HG03159 (cell line): ENCODE measurements at regions not wholly inside any gene's neighbourhood (a gene's known extent, or its start where the extent isn't known, plus 50 kb on each side); places are given as distances from the start of the nearest gene placed in this dataset.
"Not testable (repeated sequence)": the region's sequence is repeated elsewhere in the genome, so short reads cannot be mapped to it uniquely, and the experiment has no call there.

Experiments used
- ATAC-seq: cut with Tn5 transposase; IDR thresholded peaks from one replicate; pipeline ENCODE4 v1.9.1; 2021; ENCODE audit warnings: mild to moderate bottlenecking, moderate library complexity; ENCODE audit not compliant: unreplicated experiment

DNA sequence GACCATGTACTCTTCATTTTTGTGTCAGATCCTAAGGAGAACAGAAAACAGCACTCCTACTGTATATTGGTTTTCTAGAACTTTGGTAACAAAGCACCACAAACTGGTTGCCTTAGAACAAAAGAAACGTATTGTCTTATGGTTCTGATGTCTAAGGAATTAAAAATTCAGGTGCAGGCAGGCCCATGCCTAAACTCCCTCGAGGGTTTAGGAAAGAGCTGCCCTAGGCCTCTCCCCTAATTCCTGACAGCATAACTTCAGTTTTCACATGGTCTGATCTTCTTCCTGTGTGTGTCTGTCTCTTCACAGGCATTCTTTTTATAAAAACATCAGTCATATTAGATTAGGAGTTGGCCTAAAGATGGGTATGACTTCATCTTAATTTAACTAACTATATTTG, 1093.6 kb downstream of the TECRL start:
- no peak for ATAC-seq

DNA sequence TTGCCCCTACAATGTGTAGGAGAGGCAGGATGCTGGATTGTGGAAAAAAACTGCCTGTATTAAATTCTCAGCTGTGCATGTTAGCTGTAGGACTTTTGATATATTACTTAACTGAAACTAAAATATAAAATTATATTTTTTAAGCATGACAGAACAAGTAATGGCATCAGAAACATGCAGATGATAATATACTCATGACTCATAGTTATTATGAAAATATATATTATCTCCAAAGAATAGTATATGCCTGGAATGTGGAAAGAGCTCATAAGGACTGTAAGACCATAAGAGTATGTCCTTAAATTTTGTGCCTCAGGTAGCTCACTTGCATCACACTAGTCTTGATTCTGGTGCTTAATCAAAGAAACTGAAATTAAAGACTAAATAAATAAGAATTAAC, 1100.6 kb downstream of the TECRL start:
- no peak for ATAC-seq

DNA sequence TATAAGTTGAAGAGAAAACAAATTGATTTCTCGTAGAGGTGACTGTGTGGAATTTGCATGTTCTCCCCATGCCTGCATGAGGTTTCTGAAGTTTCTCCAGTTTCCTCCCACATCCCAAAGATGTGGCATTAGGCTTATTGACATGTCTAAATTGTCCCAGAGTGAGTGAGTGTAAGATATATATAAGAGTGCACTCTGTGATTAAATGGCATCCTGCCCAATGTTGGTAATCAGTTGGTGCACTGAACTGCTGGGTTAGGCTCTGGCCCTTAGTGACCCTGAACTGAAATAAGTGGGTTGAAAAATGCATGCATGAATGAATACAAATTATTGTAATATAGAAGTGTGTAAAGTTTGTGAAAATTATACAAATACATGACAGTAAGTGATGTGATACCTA, 1106.5 kb downstream of the TECRL start:
- no peak for ATAC-seq

DNA sequence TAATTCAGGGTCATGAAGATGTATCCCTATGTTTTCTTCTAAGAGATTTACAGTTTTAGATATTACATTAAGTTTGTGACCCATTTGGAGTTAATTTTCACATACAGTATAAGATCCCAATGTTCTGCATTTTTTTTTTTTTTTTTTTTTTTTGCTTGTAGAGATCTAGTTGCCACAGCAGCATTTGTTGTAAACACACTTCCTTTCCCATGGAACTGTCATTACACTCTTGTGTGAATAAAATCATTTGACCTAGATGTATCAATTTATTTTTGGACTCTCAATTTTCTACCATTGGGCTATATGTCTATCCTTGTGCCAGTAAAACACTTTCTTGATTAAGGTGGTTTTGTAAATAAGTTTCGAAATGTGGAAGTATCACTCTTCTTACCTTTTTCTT, 1107.2 kb downstream of the TECRL start:
- no peak for ATAC-seq

DNA sequence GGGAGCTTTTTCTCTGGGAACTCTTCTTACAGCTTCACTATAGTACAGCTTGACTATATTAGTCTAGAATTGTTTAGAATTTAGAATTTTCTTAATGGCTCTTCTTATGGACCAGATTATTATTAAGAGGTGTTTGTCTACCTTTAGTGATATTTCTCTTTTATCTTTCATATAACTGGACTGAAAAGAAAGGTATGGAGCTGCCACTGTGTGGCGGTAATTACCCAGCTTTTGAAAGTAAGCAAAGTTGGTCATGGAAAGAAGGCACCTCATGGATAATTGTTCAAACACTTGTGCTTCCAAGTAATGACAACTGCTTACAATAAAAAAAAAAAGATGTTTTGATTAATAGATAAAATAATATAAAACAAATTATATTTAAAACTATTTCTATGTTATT, 1112.5 kb downstream of the TECRL start:
- no peak for ATAC-seq

DNA sequence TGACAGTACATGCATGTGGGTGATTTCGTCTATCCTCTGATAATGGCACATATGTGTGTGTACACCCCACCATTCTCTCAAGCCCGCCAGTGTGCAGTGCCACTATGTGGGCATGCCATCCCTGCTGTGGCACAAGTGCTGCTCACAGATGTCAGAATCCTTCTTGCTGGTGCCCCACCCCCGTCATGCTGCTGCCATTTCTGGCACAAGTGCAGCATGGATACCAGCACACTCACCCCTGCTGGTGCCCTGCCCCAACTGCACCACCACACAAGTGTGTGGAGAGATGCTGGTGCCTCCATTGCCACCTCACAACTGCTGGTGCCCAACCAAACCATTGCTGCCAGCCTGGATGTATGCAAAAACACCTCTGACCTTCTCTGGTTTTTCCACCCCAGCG, 1133.8 kb downstream of the TECRL start:
- no peak for ATAC-seq

DNA sequence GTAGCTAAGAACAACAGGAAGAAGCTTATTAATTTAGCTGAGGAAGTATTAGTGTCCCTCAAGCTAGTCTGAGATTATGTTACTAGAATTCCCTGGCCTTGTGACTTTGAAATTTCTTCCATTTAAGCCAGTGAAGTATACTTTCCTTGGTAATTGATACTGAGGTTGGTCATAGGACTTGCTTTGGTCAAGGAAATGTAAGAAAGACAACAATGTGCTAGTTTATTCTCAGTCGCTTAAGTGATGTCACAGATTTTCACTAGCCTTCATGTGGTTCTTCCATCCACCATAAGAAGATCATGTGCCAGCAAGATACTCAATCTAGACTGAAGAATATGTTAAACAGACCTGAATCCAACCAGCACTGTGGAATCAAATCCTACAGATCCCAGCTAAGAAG, 1140.1 kb downstream of the TECRL start:
- ATAC-seq = no peak

DNA sequence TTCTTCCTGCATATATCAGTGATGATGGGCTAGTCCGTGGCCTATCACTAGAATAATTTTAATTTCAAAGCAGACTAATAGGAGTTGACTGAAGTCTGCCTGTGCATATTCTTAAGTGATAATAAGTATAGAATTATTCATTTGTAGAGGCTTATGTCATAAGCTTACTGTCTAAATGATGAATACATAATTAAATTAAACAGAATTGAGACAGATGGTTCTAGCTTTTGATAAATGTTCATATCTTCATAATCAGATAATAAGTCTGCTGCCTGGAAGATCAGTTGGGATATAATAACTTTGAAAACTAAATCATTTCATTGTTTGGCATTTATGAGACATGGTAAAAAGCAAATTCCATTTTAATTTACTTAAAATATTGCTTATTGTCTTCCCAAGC, 1175.6 kb downstream of the TECRL start:
- ATAC-seq = no peak

DNA sequence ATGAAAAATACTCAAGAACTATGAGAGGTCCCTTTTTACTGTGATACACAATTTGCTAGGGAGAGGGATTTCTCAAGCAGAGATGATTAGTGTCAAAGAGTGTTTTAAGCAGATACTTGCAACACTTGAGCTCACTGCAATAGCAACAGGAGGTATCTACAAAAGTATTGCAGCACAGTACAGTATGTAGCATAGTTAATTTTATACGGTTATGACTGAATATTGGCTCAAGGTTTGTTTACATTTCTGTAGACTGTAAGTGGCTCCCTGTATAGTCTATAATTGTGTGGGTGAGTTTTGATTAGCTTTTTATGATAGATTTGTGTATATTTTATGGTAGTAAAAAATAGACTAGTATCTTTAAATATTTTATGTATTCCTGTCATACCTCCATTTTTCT, 1177.2 kb downstream of the TECRL start:
- no peak for ATAC-seq

DNA sequence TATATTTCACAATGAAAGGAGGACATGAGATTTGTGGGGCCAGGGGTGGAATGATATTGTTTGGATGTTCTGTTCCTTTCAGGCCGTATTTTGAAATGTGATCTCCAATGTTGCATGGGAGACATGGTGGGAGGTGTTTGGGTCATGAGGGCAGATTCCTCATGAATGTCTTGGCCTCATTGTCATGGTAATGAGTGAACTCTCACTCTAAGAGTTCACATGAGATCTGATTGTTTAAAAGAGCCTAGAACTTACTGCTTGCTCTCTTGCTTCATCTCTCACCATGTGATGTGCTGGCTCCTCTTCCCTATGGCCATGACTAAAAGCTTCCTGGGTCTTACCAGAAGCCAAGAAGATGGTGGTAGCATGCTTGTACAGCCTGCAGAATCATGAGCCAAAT, 1183.0 kb downstream of the TECRL start:
- ATAC-seq = no peak

DNA sequence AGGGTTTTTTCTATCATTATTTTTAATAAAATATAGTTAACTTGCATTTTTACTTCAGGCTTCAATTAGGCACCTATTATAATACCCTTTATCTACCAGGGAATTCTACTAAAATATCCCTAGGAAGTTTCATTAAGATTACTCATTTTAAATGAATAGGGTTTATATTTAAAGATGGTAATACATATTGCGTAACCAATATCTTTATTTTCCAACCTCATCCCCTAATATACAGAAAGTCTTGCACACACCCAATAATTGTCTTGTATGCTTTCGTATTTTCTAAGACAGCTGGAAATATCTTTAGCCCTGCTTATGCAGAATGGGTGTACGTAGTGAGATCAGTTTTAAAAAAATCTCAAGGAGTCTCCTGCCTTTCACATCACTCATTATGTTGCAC, 1186.8 kb downstream of the TECRL start:
- no peak for ATAC-seq

DNA sequence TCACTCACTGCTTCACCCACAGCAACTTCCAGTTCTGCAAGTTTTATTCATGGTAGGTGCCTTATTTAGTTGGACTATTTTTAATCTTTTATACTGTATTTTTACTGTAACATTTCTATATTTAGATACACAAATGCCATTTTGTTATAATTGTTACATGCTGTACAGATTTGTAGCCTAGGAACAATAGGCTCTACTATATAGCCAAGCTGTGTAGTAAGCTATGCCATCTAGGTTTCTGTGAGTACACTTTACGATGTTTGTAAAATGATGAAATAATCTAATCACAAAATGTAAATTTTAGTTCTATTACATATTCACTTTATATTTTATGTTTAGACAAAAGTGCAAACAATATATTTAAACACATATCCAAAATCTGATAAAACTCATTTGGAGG, 1187.8 kb downstream of the TECRL start:
- no peak for ATAC-seq

DNA sequence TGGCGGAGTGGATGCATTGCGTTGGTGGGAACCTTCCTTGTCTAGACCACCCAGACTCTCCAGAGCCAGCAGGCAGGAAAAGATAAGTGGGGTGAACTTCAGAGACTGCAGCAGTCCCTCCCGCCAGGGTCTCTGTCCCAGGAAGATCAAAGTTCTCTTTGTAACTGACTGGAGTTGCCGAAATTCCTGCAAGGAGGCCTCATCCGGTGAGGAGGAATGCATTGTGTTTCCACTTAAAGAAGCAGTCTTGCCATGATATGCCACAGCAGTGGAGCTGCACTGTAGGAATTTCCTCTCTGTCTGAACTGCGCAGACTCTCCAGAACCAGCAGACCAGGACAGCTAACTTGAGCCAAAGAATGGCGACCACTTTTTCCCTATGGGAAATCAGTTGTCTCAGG, 1190.4 kb downstream of the TECRL start:
- no peak for ATAC-seq

DNA sequence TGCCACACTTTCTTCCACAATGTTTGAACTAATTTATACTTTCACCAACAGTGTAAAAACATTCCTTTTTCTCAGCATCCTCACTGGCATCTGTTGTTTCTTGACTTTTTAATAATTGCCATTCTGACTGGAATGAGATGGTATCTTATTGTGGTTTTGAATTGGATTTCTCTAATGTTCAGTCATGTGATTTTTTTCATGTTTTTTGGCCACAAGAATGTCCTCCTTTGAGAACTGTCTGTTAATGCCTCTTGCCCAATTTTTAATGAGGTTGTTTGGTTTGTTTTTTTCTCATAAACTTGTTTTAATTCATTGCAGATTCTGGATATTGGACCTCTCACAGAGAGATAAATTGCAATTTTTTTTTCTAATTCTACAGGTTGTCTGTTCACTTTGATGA, 1195.2 kb downstream of the TECRL start:
- ATAC-seq = no peak

DNA sequence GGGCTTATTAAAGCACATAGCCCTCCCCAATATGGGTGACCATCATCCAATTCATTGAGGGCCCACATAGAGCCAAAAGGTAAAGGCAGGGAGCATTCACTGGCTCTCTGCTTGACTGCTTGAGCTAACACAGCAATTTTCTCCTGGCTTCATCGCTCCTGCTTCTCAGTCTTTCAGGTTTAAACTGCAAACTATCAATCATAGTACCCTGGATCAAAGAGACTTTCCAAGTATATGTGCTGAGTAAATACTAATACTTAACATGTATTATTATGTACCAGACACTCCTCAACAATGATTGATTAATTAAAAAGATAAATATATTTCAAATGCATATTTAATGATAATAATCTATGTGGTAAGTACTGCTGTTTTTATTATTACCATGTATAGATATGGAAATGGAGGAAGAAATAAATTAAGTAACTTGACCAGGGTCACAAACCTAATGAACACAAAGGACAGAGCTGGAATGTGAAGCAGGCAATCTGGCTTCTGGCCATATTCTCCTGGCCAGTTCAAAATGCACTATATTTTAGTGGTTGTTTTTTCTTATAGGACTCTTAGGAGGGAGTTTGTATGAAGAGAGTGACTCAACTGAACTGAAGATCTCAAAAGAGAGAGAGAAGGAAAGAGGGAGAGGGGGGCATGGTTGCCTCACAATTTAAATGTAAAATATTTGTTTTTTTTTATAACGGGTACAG, 1197.3 kb downstream of the TECRL start:
- ATAC-seq = no peak

DNA sequence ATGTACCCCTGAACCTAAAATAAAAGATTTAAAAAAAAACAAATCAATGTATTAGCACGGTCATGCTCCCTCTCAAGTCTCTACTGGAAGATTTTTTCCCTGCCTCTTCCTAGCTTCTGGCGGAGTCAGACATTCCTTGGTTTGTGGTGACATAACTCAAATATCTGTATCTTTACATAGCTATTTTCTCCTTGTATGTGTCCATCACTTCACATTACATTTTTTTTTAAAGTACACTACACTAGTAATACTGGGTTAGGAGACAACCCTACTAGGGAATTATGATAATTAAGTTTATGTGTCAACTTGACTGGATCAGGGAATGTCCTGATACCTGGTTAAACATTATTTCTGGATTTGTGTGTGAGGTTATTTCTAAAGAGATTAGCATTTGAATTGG, 1197.9 kb downstream of the TECRL start:
- ATAC-seq = no peak

DNA sequence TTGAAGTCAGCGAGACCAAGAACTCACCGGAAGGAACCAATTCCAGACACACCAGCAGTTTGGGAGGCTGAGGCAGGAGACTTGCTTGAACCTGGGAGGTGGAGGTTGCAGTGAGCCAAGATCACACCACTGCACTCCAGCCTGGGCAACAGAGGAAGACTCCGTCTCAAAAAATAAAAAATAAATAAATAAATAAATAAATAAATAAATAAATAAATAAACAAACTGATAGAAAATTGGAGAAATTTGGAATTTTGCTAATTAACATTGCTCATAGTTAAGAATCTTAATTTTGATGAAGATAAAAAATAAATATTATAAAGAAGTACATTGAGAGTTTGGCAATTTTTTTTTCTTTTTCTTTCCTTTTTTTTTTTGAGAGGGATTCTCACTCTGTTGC, 1216.2 kb downstream of the TECRL start:
- ATAC-seq = not testable (repeated sequence)

DNA sequence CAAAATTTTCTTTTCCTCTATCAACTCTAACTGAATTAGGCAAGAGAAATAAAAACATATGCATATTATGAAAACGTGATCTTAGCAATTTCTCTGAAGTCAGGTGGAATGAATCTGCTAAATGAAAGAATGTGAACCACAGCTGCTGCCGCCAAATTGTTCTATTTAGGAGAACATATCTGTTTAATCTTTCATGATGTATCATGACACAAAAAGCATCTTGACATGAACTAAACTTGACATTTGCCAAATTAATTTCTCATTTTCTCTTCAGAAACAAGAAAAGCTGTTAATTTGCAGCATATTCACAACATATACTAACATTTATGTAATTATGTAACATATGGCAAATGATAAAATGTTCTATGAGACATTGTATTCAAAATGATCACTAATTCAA, 1237.9 kb downstream of the TECRL start:
- ATAC-seq = no peak

DNA sequence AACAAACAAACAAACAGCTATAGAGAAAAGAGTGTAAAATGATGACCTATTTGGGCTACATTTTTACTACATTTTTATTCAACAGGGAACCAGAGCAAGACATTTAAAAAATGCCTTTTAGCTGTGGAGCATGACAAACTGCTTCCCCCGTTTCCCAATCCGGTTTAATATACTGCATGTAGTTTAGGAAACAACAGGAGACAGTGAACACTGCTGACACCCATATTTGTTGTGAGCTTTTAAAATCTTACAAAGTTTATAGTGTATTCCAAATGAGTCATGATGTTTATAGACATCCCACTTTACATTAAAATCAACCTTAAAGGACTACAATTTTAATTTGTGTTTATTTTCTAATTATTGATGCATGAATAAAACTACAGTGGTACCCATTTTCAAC, 1238.3 kb downstream of the TECRL start:
- ATAC-seq = no peak

DNA sequence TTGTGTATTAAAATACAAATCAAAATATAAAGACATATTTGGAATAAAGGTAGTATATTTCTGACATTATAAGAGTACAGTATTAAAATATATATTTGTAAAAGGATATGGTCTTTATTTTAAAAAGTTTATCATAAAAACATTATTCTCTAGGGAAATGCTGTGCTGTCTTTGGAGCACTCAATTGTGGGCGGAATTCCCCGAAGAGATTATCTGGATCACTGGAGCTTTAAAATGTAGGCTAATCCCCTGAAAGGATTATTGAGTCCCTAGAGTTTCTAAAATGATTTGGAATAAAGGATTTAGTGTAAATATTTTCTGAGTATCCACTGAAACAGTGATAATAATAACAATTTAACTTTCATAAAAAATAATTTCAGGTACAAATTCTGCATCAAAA, 1239.4 kb downstream of the TECRL start:
- no peak for ATAC-seq

DNA sequence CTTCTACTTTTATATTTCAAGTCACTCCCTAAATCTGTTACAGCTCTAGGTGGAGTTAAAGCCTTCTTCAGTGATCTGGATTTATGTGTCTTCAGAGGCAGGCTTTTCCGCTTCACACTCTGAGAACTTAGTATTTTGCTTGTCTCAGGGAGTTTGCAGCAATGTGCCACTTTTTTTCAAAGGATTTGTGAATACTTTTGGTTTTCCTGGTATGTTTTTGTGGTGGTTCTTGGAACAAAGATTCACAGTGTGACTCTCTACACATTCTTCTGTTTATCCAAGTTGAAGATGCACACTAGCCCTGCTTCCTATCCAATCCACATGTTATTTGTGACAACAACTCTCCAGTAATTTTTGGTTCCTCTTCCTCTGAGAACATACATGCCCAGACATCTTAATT, 1253.7 kb downstream of the TECRL start:
- no peak for ATAC-seq

DNA sequence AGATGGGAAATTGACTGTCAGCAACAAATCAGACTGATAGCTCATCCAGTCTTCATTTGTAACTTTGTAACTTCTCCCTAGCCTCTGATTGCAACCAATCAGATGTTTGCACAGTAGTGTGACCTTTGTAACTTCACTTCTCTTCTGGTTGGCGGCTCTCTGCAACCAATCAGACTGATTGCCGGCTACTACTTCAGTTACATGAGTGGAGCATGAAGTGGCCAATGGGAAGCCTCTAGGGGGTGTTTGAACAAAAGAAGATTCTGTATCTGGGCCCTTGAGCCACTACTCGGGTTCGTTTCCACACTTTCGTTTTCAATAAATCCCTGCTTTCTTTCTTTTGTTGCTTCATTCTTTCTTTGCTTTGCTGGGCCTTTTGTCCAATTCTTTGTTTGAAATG, 1285.8 kb downstream of the TECRL start:
- no peak for ATAC-seq

DNA sequence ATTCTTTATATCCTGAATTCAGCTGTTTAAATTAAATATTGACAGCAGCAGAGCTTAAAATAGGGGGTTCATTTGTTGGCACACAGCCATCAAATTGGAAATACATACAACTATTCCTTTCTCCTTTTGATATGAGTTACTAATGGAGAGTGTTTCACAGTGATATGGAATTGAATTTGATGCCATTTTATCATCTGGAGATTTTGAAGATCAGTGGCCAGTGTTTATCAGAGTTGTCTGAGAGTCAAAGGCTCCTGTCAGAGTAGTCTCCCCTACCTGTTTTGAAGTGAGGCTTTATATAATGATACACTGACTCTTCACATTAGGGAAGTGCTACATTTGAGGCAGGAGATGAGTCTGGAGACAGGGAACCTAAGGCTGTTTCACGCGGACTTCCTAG, 1286.3 kb downstream of the TECRL start:
- ATAC-seq = no peak

DNA sequence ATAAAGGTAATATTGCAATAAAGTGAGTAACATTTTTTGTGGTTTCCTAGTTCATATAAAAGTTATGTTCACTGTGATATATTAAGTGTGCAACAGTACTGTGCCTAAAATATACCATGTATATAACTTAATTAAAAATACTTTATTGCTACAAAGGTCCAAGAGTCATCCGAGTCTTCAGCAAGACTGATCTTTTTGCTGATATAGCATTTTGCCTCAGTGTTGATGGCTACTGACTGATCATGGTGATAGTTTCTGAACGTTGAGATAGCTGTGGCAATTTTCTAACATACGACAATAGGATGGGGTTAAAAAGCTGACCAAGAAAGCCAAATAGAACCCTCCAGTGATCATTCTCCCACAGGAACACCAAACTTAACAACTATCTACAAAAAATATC, 1302.7 kb downstream of the TECRL start:
- ATAC-seq = no peak
